Coronary artery (tissue), 2 donors: ENCODE measurements at regions not wholly inside any gene's neighbourhood (a gene's known extent, or its start where the extent isn't known, plus 50 kb on each side); places are given as distances from the start of the nearest gene placed in this dataset.

Source experiments
- DNase-seq: peaks from one replicate; pipeline ENCODE4 v3.0.0-alpha.2; 2017; ENCODE audit warnings: low spot score
- H3K27ac ChIP-seq, 2 donors: fragments of 200-600 bp; sonication (generic); one replicate each; pipeline ENCODE4 v1.5.1; 2016 to 2019
- H3K4me3 ChIP-seq: fragments of 200-600 bp; sonication (generic); 2 replicates; pipeline ENCODE4 v1.5.1; 2016; ENCODE audit warnings: mild to moderate bottlenecking, moderate library complexity
- TF ChIP-seq, protein P1 (sequence below): fragments of 200-600 bp; sonication (generic); IDR thresholded peaks from one replicate; pipeline ENCODE4 v1.5.1; 2019; ENCODE audit warnings: antibody characterized with exemption

GRCh38 chr14:94853920-94854319 is 84.0 kb upstream of the GSC start:
- TF ChIP-seq, protein P1, sequence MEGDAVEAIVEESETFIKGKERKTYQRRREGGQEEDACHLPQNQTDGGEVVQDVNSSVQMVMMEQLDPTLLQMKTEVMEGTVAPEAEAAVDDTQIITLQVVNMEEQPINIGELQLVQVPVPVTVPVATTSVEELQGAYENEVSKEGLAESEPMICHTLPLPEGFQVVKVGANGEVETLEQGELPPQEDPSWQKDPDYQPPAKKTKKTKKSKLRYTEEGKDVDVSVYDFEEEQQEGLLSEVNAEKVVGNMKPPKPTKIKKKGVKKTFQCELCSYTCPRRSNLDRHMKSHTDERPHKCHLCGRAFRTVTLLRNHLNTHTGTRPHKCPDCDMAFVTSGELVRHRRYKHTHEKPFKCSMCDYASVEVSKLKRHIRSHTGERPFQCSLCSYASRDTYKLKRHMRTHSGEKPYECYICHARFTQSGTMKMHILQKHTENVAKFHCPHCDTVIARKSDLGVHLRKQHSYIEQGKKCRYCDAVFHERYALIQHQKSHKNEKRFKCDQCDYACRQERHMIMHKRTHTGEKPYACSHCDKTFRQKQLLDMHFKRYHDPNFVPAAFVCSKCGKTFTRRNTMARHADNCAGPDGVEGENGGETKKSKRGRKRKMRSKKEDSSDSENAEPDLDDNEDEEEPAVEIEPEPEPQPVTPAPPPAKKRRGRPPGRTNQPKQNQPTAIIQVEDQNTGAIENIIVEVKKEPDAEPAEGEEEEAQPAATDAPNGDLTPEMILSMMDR: no peak
- Histone ChIP-seq H3K27ac (no peak overlapping the region), H3K4me3 (no peak overlapping the region)
- no peak for DNase-seq

DNA sequence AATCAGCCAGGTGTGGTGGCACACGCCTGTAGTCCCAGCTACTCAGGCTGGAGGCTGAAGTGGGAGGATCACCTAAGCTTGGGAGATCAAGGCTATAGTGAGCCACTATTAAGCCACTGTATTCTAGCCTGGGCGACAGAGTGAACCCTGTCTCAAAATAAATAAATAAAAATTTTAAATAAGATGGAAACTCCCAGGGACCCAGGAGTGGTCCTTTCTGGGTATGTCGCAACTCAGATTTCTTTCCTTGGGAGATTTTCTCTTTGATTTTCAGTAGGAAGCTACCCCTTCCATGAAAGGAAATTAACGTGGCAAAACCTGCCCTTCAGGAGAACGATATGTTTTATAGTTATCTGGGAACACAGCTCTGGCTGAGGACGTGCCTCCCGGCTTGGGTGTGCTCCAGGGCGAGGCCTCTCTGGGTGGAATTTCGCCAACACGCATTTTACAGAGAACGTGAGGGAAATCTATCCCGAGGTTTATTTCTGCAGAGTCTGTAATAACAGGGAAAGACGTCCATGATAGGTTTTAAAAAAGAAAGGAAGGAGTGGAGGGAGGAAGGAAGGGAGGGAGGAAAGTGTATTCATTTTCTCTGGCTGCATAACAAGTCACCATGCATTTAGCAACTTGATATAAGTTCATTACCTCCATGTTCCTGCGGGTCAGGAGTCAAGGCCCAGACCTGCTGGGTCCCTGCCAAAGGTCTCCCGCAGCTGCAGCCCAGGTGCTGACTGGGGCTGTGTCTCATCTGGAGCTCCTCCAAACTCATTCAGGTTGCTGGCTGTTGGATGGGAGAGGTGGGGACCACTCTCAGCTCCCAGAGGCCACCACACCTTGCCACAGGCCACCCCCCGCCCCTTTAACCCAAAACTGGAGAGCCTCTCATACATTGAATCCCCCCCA is 80.6 kb upstream of the GSC start:
- TF ChIP-seq, protein P1: no peak
- no peak for DNase-seq
- Histone ChIP-seq H3K4me3 (no peak overlapping the region), H3K27ac (no peak overlapping the region)

GRCh38 chr14:94844593-94845152 is 74.8 kb upstream of the GSC start:
- no peak for DNase-seq

DNA sequence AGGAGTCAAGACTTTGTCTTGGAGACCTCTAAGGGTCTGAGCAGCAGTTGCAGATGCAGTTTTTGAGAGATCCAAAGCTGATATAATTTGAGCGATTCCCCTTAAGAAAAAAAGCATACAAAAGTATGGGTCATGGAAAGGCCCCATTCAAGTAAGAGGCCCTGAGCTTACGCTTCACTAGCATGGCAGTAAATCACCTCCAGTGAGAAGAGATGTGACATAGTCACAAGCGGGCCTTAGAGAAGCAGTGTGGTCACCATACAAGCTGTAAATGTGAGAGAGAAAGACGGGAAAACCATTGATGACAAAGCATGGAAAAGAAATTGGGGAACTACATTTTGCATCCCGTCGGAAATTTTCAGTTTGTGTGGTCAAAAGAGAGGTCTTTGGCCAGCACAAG is 70.6 kb upstream of the GSC start:
- Histone ChIP-seq H3K27ac (no peak overlapping the region), H3K4me3 (no peak overlapping the region)
- TF ChIP-seq, protein P1: no peak
- no peak for DNase-seq

More at GRCh38 chr14:94844593-94845152, 74.8 kb upstream of the GSC start:
- Histone ChIP-seq H3K27ac (no peak overlapping the region), H3K4me3 (no peak overlapping the region)
- TF ChIP-seq, protein P1: no peak

DNA sequence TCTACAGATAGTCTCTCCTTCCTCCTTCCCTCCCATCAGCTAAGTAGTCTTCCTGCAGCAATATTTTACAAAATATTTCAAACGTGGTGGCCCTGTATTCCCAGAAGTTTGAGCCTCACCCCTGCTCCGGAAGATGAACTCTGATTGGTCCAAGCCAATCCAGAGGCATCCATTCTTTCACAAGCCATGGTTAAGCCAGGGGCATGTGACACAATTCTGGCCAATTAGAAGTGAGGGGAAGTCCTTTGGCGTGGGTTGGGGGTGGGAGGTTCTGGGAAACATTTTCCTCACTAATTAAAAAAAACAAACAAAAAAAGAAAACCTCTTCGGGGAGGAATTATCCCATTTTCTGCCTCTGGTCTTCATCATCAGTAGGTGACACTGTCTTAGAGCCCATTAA is 69.4 kb upstream of the GSC start:
- TF ChIP-seq, protein P1: no peak
- no peak overlapping the region for H3K27ac ChIP-seq
- DNase-seq: no peak
- no peak overlapping the region for H3K4me3 ChIP-seq

- no peak overlapping the region for H3K27ac ChIP-seq
- TF ChIP-seq, protein P1: no peak
- no peak for DNase-seq
- H3K4me3 ChIP-seq: no peak overlapping the region
Observed at GRCh38 chr14:94836849-94837248, 66.9 kb upstream of the GSC start.

DNA sequence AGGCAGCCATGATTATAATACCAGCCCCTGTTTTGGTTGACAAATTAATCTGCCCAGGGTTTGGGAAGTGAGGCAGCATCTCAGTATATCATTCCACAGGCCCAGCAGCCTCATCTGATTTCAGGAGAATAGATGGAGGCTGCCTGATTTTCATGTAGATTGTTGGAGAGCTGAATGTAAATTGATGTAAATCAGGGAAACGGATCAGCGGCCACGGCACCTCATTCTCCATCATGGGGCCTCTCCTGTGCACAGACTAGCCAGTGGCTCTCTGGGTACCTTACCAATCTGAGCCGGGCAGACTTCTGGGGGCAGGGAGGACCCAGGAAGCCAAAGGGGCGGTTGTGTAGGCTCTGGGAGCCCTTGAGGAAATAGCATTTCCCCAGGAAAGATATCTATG is 63.7 kb upstream of the GSC start:
- TF ChIP-seq, protein P1: no peak
- no peak overlapping the region for H3K4me3 ChIP-seq
- no peak for DNase-seq
- H3K27ac ChIP-seq: no peak overlapping the region
